RWPE1 (cell line): ENCODE measurements at regions not wholly inside any gene's neighbourhood (a gene's known extent, or its start where the extent isn't known, plus 50 kb on each side); places are given as distances from the start of the nearest gene placed in this dataset.

Source experiments
- CTCF ChIA-PET: fragments of 350-600 bp; sonication (Branson Sonifier 250); formaldehyde crosslinking; extraction: SDS; loops from one replicate; lab custom pipeline; 2021; lab: Yijun Ruan, JAX
- POLR2A ChIA-PET: fragments of 400-600 bp; formaldehyde crosslinking; extraction: SDS; loops from one replicate; lab custom pipeline; 2020; ENCODE audit warnings: antibody characterized with exemption; ENCODE audit not compliant: low non-redundant PET; lab: Yijun Ruan, JAX
- DNase-seq: peaks from one replicate; pipeline ENCODE4 v3.0.0; 2012; ENCODE audit warnings: low spot score
- H3K27ac ChIP-seq: fragments of 450-650 bp; 2 replicates; pipeline ENCODE4 v1.5.1; 2017
- TF ChIP-seq, protein P1 (sequence below): fragments of 450-650 bp; conservative IDR thresholded peaks from 2 replicates; pipeline ENCODE4 v1.5.1; 2017; ENCODE audit warnings: low read depth, mild to moderate bottlenecking

GRCh38 chr6:93786474-93787330 lies 367.3 kb upstream of the EPHA7 start:
- POLR2A ChIA-PET = no interaction called here
- CTCF ChIA-PET = no interaction called here
- DNase-seq = no peak
- TF ChIP-seq, protein P1, sequence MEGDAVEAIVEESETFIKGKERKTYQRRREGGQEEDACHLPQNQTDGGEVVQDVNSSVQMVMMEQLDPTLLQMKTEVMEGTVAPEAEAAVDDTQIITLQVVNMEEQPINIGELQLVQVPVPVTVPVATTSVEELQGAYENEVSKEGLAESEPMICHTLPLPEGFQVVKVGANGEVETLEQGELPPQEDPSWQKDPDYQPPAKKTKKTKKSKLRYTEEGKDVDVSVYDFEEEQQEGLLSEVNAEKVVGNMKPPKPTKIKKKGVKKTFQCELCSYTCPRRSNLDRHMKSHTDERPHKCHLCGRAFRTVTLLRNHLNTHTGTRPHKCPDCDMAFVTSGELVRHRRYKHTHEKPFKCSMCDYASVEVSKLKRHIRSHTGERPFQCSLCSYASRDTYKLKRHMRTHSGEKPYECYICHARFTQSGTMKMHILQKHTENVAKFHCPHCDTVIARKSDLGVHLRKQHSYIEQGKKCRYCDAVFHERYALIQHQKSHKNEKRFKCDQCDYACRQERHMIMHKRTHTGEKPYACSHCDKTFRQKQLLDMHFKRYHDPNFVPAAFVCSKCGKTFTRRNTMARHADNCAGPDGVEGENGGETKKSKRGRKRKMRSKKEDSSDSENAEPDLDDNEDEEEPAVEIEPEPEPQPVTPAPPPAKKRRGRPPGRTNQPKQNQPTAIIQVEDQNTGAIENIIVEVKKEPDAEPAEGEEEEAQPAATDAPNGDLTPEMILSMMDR = no peak
- H3K27ac ChIP-seq = no peak overlapping the region

DNA sequence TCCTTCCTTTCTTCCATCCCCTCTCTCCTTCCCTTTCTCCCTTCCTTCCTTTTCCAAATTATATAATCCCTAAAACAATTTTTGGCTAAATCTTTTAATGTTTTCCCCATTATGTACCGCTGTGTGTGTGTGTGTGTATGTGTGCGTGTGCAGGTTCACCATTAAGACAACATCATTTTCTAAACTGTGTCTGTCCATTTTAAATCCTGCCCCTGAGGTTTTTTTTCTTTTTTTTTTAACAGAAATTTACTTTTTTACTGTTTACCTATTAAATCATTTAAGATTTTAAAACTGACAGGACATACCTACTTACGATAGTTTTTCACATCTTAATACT lies 366.3 kb upstream of the EPHA7 start:
- no peak overlapping the region for H3K27ac ChIP-seq
- ChIA-PET CTCF (no interaction called here), POLR2A (no interaction called here)
- no peak for DNase-seq
- TF ChIP-seq, protein P1 = no peak

DNA sequence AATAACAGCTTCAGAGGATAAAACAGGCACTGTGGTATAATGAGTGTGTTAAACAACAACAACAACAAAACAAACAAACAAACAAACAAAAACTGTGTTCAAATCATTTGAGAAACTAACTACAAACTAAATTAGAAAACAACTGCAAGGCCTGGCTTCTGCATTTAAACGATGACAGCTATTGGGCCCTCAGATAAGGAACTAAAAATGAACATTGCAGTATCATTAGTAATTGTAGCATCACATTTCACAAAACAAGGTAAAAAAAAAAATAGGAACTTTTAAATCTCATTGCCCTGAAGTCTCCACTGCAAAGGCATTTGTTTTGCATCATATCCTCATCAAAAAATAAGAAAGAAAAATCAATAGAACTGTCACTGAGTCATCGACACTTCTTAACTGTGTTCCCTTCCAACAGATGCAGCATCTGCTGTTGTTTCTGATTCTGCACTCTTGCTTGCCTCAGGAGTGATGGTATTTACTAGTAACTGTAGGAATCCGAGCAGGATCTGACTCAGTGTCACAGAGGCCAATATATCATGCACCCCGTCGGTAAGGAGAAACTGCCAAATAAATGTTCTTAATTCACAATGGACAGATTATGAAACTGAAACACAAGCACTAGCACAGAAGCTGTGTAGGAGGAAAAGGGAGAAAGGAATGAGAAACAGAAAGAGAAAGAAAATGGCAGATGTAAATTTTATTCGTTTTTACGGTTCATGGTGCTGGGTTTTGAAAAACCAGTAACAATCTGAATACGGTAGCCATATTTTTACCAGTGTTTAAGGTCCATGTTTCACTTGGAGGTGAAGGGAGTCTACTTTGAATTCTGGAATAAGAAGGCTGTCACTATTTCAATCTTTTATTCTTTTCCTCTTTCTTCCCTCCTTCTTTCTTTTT lies 365.7 kb upstream of the EPHA7 start:
- H3K27ac ChIP-seq = no peak overlapping the region
- no peak for DNase-seq
- ChIA-PET POLR2A (no interaction called here), CTCF (no interaction called here)
- TF ChIP-seq, protein P1 = no peak

GRCh38 chr6:93779086-93779841 lies 359.9 kb upstream of the EPHA7 start:
- no peak for DNase-seq
- ChIA-PET POLR2A (no interaction called here), CTCF (no interaction called here)
- TF ChIP-seq, protein P1 = no peak
- H3K27ac ChIP-seq = no peak overlapping the region

GRCh38 chr6:93759190-93759589 lies 339.8 kb upstream of the EPHA7 start:
- ChIA-PET CTCF (no interaction called here), POLR2A (no interaction called here)
- no peak overlapping the region for H3K27ac ChIP-seq
- no peak for DNase-seq
- TF ChIP-seq, protein P1 = no peak

- CTCF ChIA-PET = no interaction called here
- TF ChIP-seq, protein P1 = no peak
- no peak for DNase-seq
- H3K27ac ChIP-seq = no peak overlapping the region
- POLR2A ChIA-PET = no interaction called here
Observed at GRCh38 chr6:93751969-93752368, 332.6 kb upstream of the EPHA7 start.
